ENCODE measurements at regions not wholly inside any gene's neighbourhood (a gene's known extent, or its start where the extent isn't known, plus 50 kb on each side); places are given as distances from the start of the nearest gene placed in this dataset.

DNA sequence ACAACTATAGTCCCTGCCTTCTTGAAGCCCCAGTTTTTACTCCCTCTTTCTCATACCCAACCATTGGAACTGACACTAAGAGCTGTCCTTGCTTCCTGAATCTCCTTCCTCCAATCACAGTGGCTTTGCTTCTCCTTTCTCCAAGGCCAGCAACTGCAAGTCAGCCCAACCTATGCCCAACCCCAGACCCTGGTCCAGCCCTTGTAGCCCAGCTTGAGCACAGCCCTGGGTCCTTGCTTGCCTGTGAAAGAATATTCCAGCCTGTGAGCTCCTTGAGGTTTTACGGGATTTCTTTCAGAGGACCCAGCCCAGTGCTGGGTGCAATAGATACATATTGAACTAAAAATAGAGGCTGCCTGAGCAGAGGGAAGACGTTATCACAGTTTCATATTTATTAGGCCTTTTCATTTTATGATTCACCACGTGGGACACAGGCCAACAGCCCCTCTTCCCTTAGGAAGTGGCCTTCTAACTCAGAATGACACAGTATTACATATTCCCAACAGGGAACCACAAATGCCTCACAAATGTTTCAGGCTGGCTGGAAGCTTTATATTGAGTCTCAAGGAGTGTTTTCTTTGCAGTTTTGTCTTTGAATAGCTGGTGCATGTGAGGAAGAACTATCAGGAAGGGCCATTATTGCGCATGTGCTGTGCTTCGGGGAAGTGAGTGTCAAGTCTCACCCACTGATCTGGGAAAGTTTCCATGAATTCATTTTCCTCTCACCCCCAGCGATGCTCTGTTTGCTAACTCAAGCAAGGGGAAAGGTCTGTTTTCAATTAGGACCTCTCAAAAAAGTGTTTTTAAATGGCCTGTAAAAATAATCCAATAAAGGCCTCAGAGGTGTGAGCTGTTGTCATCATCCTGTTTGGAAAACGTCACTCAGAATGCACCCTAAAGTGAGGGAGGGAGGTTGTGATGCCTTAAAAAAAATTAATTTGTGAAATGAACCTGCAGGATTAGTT, 92.3 kb upstream of the NFIA start:
- no peaks in the 10 kb centered on the region for H3K9me3 ChIP-seq (ENCODE audit: control insufficient read depth in 4 of 4, low read length in 3 of 4)
- WGBS: 68% methylated on average over 7 of the region's 7 CpGs
- DNase-seq (ENCODE audit: low spot score): no peak
- H3K4me3 ChIP-seq (ENCODE audit: low read depth in 1 of 3, low read length in 3 of 3): no peak overlapping the region
- H3K36me3 ChIP-seq (ENCODE audit: control insufficient read depth in 4 of 4, insufficient read depth in 3 of 4, low read depth in 1 of 4, low read length in 3 of 4): no peaks in the 10 kb centered on the region
- H3K9ac ChIP-seq (ENCODE audit: low read depth in 1 of 2, low read length in 2 of 2): no peak overlapping the region
- no peaks in the 10 kb centered on the region for H3K27me3 ChIP-seq (ENCODE audit: control insufficient read depth in 4 of 4, insufficient read depth in 4 of 4, low read length in 3 of 4)
- H3K27ac ChIP-seq (ENCODE audit: low read depth in 1 of 2, low read length in 2 of 2): peak overlapping the region in 1 of 2 donors; percentile 56
- TF ChIP-seq TAF1 (conservative IDR thresholded peaks at IDR 0.05): no peak
- TF ChIP-seq RXRA (IDR thresholded peaks at IDR 0.05): no peak
- TF ChIP-seq, protein P1, sequence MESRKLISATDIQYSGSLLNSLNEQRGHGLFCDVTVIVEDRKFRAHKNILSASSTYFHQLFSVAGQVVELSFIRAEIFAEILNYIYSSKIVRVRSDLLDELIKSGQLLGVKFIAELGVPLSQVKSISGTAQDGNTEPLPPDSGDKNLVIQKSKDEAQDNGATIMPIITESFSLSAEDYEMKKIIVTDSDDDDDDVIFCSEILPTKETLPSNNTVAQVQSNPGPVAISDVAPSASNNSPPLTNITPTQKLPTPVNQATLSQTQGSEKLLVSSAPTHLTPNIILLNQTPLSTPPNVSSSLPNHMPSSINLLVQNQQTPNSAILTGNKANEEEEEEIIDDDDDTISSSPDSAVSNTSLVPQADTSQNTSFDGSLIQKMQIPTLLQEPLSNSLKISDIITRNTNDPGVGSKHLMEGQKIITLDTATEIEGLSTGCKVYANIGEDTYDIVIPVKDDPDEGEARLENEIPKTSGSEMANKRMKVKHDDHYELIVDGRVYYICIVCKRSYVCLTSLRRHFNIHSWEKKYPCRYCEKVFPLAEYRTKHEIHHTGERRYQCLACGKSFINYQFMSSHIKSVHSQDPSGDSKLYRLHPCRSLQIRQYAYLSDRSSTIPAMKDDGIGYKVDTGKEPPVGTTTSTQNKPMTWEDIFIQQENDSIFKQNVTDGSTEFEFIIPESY (IDR thresholded peaks at IDR 0.05): no peak
- TF ChIP-seq HNF4G (IDR thresholded peaks at IDR 0.05): no peak
- TF ChIP-seq, protein P2, sequence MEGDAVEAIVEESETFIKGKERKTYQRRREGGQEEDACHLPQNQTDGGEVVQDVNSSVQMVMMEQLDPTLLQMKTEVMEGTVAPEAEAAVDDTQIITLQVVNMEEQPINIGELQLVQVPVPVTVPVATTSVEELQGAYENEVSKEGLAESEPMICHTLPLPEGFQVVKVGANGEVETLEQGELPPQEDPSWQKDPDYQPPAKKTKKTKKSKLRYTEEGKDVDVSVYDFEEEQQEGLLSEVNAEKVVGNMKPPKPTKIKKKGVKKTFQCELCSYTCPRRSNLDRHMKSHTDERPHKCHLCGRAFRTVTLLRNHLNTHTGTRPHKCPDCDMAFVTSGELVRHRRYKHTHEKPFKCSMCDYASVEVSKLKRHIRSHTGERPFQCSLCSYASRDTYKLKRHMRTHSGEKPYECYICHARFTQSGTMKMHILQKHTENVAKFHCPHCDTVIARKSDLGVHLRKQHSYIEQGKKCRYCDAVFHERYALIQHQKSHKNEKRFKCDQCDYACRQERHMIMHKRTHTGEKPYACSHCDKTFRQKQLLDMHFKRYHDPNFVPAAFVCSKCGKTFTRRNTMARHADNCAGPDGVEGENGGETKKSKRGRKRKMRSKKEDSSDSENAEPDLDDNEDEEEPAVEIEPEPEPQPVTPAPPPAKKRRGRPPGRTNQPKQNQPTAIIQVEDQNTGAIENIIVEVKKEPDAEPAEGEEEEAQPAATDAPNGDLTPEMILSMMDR (IDR thresholded peaks at IDR 0.05; ENCODE audit: low read depth, low read length, missing input control): no peak
- no peak for TF ChIP-seq NR2F2 (IDR thresholded peaks at IDR 0.05)
- TF ChIP-seq YY1 (IDR thresholded peaks at IDR 0.05): no peak
- TF ChIP-seq FOXA1 (IDR thresholded peaks at IDR 0.05): no peak
- no peak for TF ChIP-seq EGR1 (IDR thresholded peaks at IDR 0.05; ENCODE audit: low read depth in 2 of 2)
- TF ChIP-seq, protein P3, sequence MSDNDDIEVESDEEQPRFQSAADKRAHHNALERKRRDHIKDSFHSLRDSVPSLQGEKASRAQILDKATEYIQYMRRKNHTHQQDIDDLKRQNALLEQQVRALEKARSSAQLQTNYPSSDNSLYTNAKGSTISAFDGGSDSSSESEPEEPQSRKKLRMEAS (IDR thresholded peaks at IDR 0.05): no peak
- TF ChIP-seq SP1 (IDR thresholded peaks at IDR 0.05): no peak
- no peak for TF ChIP-seq FOXA2 (IDR thresholded peaks at IDR 0.05)
- TF ChIP-seq, protein P4, sequence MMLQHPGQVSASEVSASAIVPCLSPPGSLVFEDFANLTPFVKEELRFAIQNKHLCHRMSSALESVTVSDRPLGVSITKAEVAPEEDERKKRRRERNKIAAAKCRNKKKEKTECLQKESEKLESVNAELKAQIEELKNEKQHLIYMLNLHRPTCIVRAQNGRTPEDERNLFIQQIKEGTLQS (IDR thresholded peaks at IDR 0.05): no peak
- no peak for TF ChIP-seq HNF4A (conservative IDR thresholded peaks at IDR 0.05)
- no peak for TF ChIP-seq JUND (IDR thresholded peaks at IDR 0.05)
- H3K4me1 ChIP-seq (ENCODE audit: control insufficient read depth in 4 of 4, insufficient read depth in 4 of 4, low read length in 3 of 4): no peaks in the 10 kb centered on the region

DNA sequence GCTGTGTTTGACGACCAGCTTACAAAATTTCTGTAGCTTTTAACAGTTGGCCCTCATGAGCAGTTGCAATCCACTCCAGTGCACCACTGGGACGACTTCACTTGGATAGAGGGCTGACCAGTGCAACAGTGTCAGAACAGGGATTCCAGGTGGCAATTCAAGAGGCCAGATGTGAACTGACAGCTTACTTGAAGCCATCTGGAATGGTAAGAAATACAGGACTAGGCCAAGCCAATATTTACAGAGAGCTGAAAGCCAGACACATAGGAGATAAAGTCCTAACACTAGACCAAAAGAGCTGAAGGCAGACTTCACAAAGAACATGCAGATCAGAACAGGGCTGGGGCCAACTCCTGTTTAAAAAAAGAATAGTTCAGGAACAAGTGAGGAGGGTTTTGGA, 93.5 kb upstream of the NFIA start:
- TF ChIP-seq, protein P1 (IDR thresholded peaks at IDR 0.05): no peak
- TF ChIP-seq, protein P5, sequence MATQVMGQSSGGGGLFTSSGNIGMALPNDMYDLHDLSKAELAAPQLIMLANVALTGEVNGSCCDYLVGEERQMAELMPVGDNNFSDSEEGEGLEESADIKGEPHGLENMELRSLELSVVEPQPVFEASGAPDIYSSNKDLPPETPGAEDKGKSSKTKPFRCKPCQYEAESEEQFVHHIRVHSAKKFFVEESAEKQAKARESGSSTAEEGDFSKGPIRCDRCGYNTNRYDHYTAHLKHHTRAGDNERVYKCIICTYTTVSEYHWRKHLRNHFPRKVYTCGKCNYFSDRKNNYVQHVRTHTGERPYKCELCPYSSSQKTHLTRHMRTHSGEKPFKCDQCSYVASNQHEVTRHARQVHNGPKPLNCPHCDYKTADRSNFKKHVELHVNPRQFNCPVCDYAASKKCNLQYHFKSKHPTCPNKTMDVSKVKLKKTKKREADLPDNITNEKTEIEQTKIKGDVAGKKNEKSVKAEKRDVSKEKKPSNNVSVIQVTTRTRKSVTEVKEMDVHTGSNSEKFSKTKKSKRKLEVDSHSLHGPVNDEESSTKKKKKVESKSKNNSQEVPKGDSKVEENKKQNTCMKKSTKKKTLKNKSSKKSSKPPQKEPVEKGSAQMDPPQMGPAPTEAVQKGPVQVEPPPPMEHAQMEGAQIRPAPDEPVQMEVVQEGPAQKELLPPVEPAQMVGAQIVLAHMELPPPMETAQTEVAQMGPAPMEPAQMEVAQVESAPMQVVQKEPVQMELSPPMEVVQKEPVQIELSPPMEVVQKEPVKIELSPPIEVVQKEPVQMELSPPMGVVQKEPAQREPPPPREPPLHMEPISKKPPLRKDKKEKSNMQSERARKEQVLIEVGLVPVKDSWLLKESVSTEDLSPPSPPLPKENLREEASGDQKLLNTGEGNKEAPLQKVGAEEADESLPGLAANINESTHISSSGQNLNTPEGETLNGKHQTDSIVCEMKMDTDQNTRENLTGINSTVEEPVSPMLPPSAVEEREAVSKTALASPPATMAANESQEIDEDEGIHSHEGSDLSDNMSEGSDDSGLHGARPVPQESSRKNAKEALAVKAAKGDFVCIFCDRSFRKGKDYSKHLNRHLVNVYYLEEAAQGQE (IDR thresholded peaks at IDR 0.05): no peak
- TF ChIP-seq HNF4A (conservative IDR thresholded peaks at IDR 0.05) (no peak), FOXA2 (IDR thresholded peaks at IDR 0.05) (no peak), RAD21 (IDR thresholded peaks at IDR 0.05) (no peak), YY1 (IDR thresholded peaks at IDR 0.05) (no peak), FOXA1 (IDR thresholded peaks at IDR 0.05) (no peak), HNF4G (IDR thresholded peaks at IDR 0.05) (no peak), RXRA (IDR thresholded peaks at IDR 0.05) (no peak), EGR1 (IDR thresholded peaks at IDR 0.05; ENCODE audit: low read depth in 2 of 2) (no peak), TAF1 (conservative IDR thresholded peaks at IDR 0.05) (no peak), JUND (IDR thresholded peaks at IDR 0.05) (no peak), SP1 (IDR thresholded peaks at IDR 0.05) (no peak), GABPA (IDR thresholded peaks at IDR 0.05 in 1 of 2, conservative IDR thresholded peaks at IDR 0.05 in 1 of 2) (no peak)
- TF ChIP-seq, protein P4 (IDR thresholded peaks at IDR 0.05): no peak
- TF ChIP-seq, protein P3 (IDR thresholded peaks at IDR 0.05): no peak
- Histone ChIP-seq H3K9ac (ENCODE audit: low read depth in 1 of 2, low read length in 2 of 2) (no peak overlapping the region), H3K27ac (ENCODE audit: low read depth in 1 of 2, low read length in 2 of 2) (no peak overlapping the region), H3K36me3 (ENCODE audit: control insufficient read depth in 4 of 4, insufficient read depth in 3 of 4, low read depth in 1 of 4, low read length in 3 of 4) (no peaks in the 10 kb centered on the region), H3K9me3 (ENCODE audit: control insufficient read depth in 4 of 4, low read length in 3 of 4) (no peaks in the 10 kb centered on the region), H3K27me3 (ENCODE audit: control insufficient read depth in 4 of 4, insufficient read depth in 4 of 4, low read length in 3 of 4) (no peaks in the 10 kb centered on the region), H3K4me3 (ENCODE audit: low read depth in 1 of 3, low read length in 3 of 3) (no peak overlapping the region), H3K4me1 (ENCODE audit: control insufficient read depth in 4 of 4, insufficient read depth in 4 of 4, low read length in 3 of 4) (no peaks in the 10 kb centered on the region)
- WGBS: 94% methylated on average over 2 of the region's 2 CpGs
- DNase-seq (ENCODE audit: low spot score): no peak
